ENCODE measurements at regions not wholly inside any gene's neighbourhood (a gene's known extent, or its start where the extent isn't known, plus 50 kb on each side); places are given as distances from the start of the nearest gene placed in this dataset.

GRCh38 chr14:99075771-99076375 lies 196.1 kb downstream of the BCL11B start:
- TF ChIP-seq TAF1 (IDR thresholded peaks at IDR 0.05; ENCODE audit: low read depth, low read length) (no peak), POLR2AphosphoS5 (IDR thresholded peaks at IDR 0.05; ENCODE audit: low read depth, low read length) (no peak), SPI1 (IDR thresholded peaks at IDR 0.05; ENCODE audit: low read depth, low read length) (no peak), PAX5 (IDR thresholded peaks at IDR 0.05; ENCODE audit: insufficient read depth, low read length, severe bottlenecking) (no peak)

All from GM12891 (cell line).